SK-N-SH (cell line): ENCODE measurements at regions not wholly inside any gene's neighbourhood (a gene's known extent, or its start where the extent isn't known, plus 50 kb on each side); places are given as distances from the start of the nearest gene placed in this dataset.

Experiments used
- CTCF ChIA-PET: fragments of 300-600, 350-600 bp; formaldehyde crosslinking; extraction: SDS; loops from one replicate; lab custom pipeline; 2021; lab: Yijun Ruan, JAX
- POLR2A ChIA-PET: fragments of 350-600 bp; sonication (Branson Sonifier 250); formaldehyde crosslinking; extraction: SDS; loops from one replicate; lab custom pipeline; 2020; ENCODE audit warnings: antibody characterized with exemption, inconsistent platforms; lab: Yijun Ruan, JAX
- DNase-seq: peaks from one replicate; pipeline ENCODE4 v3.0.0; 2012
- H2AFZ ChIP-seq: fragments of 200-600 bp; sonication (generic); 2 replicates; pipeline ENCODE4 v1.8.1; 2016; ENCODE audit warnings: antibody characterized with exemption, mild to moderate bottlenecking, low read depth
- H3F3A ChIP-seq: fragments of 200-600 bp; sonication (generic); replicated peaks from 2 replicates; pipeline ENCODE3; 2016; ENCODE audit warnings: antibody characterized with exemption, mild to moderate bottlenecking; ENCODE audit not compliant: insufficient read depth
- H3K27ac ChIP-seq, 2 experiments: fragments of 200-500 bp in 1 of 2; fragments of 200-600 bp in 1 of 2; sonication (Bioruptor generic) in 1 of 2; sonication (generic), shearing (Covaris generic) in 1 of 2; 2 replicates each; pipeline versions ENCODE4 v1.5.1 to v1.6.1; 2014 to 2016; ENCODE audit warnings: low read depth in 2 of 2, inconsistent platforms in 1 of 2, low read length in 1 of 2, mild to moderate bottlenecking in 1 of 2, mixed read lengths in 1 of 2
- H3K27me3 ChIP-seq: fragments of 200-600 bp; sonication (generic), shearing (Covaris generic); 2 replicates; pipeline ENCODE4 v1.6.1; 2016; ENCODE audit warnings: mixed run types; ENCODE audit not compliant: insufficient read depth
- H3K36me3 ChIP-seq, 2 experiments: fragments of 200-500 bp in 1 of 2; fragments of 200-600 bp in 1 of 2; sonication (Bioruptor generic) in 1 of 2; sonication (generic) in 1 of 2; replicated peaks in 1 of 2; 2 replicates each; pipeline versions ENCODE3 to v1.5.1; 2014 to 2016; ENCODE audit warnings: low read length in 1 of 2, mild to moderate bottlenecking in 1 of 2; ENCODE audit not compliant: insufficient read depth in 2 of 2, control insufficient read depth in 1 of 2
- H3K4me1 ChIP-seq, 2 experiments: fragments of 200-500 bp in 1 of 2; fragments of 200-600 bp in 1 of 2; sonication (Bioruptor generic) in 1 of 2; sonication (generic), shearing (Covaris generic) in 1 of 2; 2 replicates each; pipeline versions ENCODE4 v1.5.1 to v1.6.1; 2014 to 2016; ENCODE audit warnings: low read depth in 1 of 2, low read length in 1 of 2, mixed run types in 1 of 2; ENCODE audit not compliant: insufficient read depth in 2 of 2, control insufficient read depth in 1 of 2
- H3K4me2 ChIP-seq: fragments of 200-600 bp; sonication (generic), shearing (Covaris generic); 2 replicates; pipeline ENCODE4 v1.6.1; 2017; ENCODE audit warnings: mixed run types
- H3K4me3 ChIP-seq, 2 experiments: fragments of 200-500 bp in 1 of 2; fragments of 200-600 bp in 1 of 2; sonication (Bioruptor generic) in 1 of 2; sonication (generic), shearing (Covaris generic) in 1 of 2; 2 replicates each; pipeline versions ENCODE4 v1.5.1 to v1.8.1; 2014 to 2016; ENCODE audit warnings: low read depth in 2 of 2, inconsistent platforms in 1 of 2, low read length in 1 of 2, mild to moderate bottlenecking in 1 of 2, mixed read lengths in 1 of 2, moderate library complexity in 1 of 2
- H3K79me2 ChIP-seq: fragments of 200-600 bp; sonication (generic); 2 replicates; pipeline ENCODE4 v1.8.1; 2017; ENCODE audit warnings: mild to moderate bottlenecking; ENCODE audit not compliant: insufficient read depth
- H3K9ac ChIP-seq: fragments of 200-600 bp; sonication (generic); 2 replicates; pipeline ENCODE4 v1.6.1; 2017; ENCODE audit warnings: mixed run types
- H3K9me2 ChIP-seq: fragments of 200-600 bp; sonication (generic); 2 replicates; pipeline ENCODE4 v1.6.1; 2017; ENCODE audit warnings: mixed run types
- H3K9me3 ChIP-seq: fragments of 200-600 bp; sonication (generic); 2 replicates; pipeline ENCODE4 v1.6.1; 2017; ENCODE audit warnings: mixed run types, mild to moderate bottlenecking, moderate library complexity
- H4K20me1 ChIP-seq: fragments of 200-600 bp; sonication (generic); 2 replicates; pipeline ENCODE4 v1.6.1; 2017; ENCODE audit warnings: mild to moderate bottlenecking, mixed run types; ENCODE audit not compliant: insufficient read depth
- ELF1 ChIP-seq: IDR thresholded peaks from 2 replicates; pipeline ENCODE4 v1.4.0; 2012
- EP300 ChIP-seq, 2 experiments: IDR thresholded peaks; 2 replicates each; pipeline versions ENCODE4 v1.4.0 to v1.6.1; 2012; ENCODE audit warnings: borderline replicate concordance in 1 of 2, low read depth in 1 of 2, low read length in 1 of 2
- FOSL2 ChIP-seq: IDR thresholded peaks from 2 replicates; pipeline ENCODE4 v1.4.0; 2012; ENCODE audit warnings: low read depth, mild to moderate bottlenecking, moderate library complexity, borderline replicate concordance
- GABPA ChIP-seq: IDR thresholded peaks from 2 replicates; pipeline ENCODE4 v1.4.0; 2012; ENCODE audit warnings: low read depth, mild to moderate bottlenecking
- GATA2 ChIP-seq: sonication (generic); formaldehyde crosslinking; IDR thresholded peaks from 2 replicates; pipeline ENCODE4 v1.5.0; 2020; ENCODE audit warnings: mild to moderate bottlenecking, missing genetic modification reagents
- MEF2A ChIP-seq: IDR thresholded peaks from 2 replicates; pipeline ENCODE4 v1.4.0; 2012; ENCODE audit warnings: low read depth, borderline replicate concordance
- MXI1 ChIP-seq: IDR thresholded peaks from 2 replicates; pipeline ENCODE4 v1.6.1; 2012; ENCODE audit warnings: mild to moderate bottlenecking, low read depth, low read length, improper control_type of control experiment
- NRF1 ChIP-seq: IDR thresholded peaks from 2 replicates; pipeline ENCODE4 v1.6.1; 2012; ENCODE audit warnings: low read depth, mild to moderate bottlenecking, low read length
- POLR2AphosphoS5 ChIP-seq: IDR thresholded peaks from 2 replicates; pipeline ENCODE4 v1.6.1; 2012; ENCODE audit warnings: low read depth, low read length
- RCOR1 ChIP-seq: fragments of 150-350 bp; IDR thresholded peaks from 2 replicates; pipeline ENCODE4 v1.6.1; 2017; ENCODE audit warnings: antibody characterized with exemption, low read length
- REST ChIP-seq: IDR thresholded peaks from 2 replicates; pipeline ENCODE4 v1.6.1; 2012; ENCODE audit warnings: mild to moderate bottlenecking, low read depth, low read length, moderate library complexity
- RFX5 ChIP-seq: IDR thresholded peaks from 2 replicates; pipeline ENCODE4 v1.6.1; 2012; ENCODE audit warnings: mild to moderate bottlenecking, improper control_type of control experiment, low read length
- SIN3A ChIP-seq: IDR thresholded peaks from 2 replicates; pipeline ENCODE4 v1.6.1; 2012; ENCODE audit warnings: low read depth, mild to moderate bottlenecking, low read length, moderate library complexity, borderline replicate concordance
- TAF1 ChIP-seq: IDR thresholded peaks from 2 replicates; pipeline ENCODE4 v1.6.1; 2012; ENCODE audit warnings: low read depth, mild to moderate bottlenecking, low read length, moderate library complexity, borderline replicate concordance
- ZBTB33 ChIP-seq: IDR thresholded peaks from 2 replicates; pipeline ENCODE4 v1.4.0; 2012; ENCODE audit warnings: low read depth, borderline replicate concordance
- WGBS: methylation state at CpG from one replicate; pipeline ENCODE4 v1.1.6; 2017; ENCODE audit warnings: low lambda C conversion rate; 5-methylcytosine and 5-hydroxymethylcytosine counted together
- TF ChIP-seq, protein P1 (sequence below): fragments of 150-350 bp; IDR thresholded peaks from 2 replicates; pipeline ENCODE4 v1.6.1; 2017; ENCODE audit warnings: antibody characterized with exemption, low read length, low read depth, borderline replicate concordance

GRCh38 chr13:83563499-83563898 lies 318.8 kb downstream of the SLITRK1 start (continued):
- TF ChIP-seq NRF1 (no peak), GATA2 (CRISPR knock-in tag) (no peak), GABPA (no peak)
- TF ChIP-seq, protein P1, sequence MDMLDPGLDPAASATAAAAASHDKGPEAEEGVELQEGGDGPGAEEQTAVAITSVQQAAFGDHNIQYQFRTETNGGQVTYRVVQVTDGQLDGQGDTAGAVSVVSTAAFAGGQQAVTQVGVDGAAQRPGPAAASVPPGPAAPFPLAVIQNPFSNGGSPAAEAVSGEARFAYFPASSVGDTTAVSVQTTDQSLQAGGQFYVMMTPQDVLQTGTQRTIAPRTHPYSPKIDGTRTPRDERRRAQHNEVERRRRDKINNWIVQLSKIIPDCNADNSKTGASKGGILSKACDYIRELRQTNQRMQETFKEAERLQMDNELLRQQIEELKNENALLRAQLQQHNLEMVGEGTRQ = no peak

DNA sequence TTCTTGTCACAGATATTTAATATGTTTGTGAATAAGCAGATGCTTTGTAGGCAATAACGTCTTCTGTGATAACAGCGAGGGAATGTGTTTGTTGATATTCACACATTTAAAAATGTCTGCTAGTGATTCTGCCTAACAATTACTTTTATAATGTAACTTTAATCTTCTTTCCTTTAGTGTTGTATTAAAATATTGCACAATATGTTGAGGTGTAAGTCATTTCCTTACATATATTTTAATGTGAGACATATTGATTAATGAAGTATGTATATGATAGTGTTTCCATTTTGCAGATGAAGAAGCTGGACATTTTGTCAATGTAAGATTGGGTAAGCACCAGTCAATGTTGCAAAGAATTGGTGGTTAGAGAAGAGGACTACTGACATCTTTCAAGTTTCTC lies 324.4 kb downstream of the SLITRK1 start:
- DNase-seq = no peak
- ChIA-PET CTCF (no interaction called here), POLR2A (no interaction called here)
- no peak overlapping the region for H3K4me2 ChIP-seq
- no peaks in the 10 kb centered on the region for H3K79me2 ChIP-seq
- 29% methylated on average over 2 of the region's 2 CpGs for WGBS
- H4K20me1 ChIP-seq = no peaks in the 10 kb centered on the region
- H3K27ac ChIP-seq = no peak overlapping the region
- no peak overlapping the region for H2AFZ ChIP-seq
- TF ChIP-seq MEF2A (no peak), REST (no peak), ELF1 (no peak), FOSL2 (no peak), ZBTB33 (no peak), POLR2AphosphoS5 (no peak), TAF1 (no peak), GATA2 (CRISPR knock-in tag) (no peak), RFX5 (no peak), EP300 (IDR thresholded peaks at IDR 0.05; ENCODE audit: borderline replicate concordance in 1 of 2, low read depth in 1 of 2, low read length in 1 of 2) (no peak), MXI1 (no peak), RCOR1 (no peak), SIN3A (no peak)
- TF ChIP-seq, protein P1 = no peak
- no peaks in the 10 kb centered on the region for H3K36me3 ChIP-seq
- H3K4me3 ChIP-seq = no peak overlapping the region
- no peaks in the 10 kb centered on the region for H3K9me2 ChIP-seq
- no peaks in the 10 kb centered on the region for H3F3A ChIP-seq
- H3K9me3 ChIP-seq = no peaks in the 10 kb centered on the region
- H3K4me1 ChIP-seq = no peaks in the 10 kb centered on the region
- H3K9ac ChIP-seq = no peak overlapping the region
- H3K27me3 ChIP-seq = no peaks in the 10 kb centered on the region
